OCI-M1 (cell line): ENCODE measurements at regions not wholly inside any gene's neighbourhood (a gene's known extent, or its start where the extent isn't known, plus 50 kb on each side); places are given as distances from the start of the nearest gene placed in this dataset.
A peak's percentile ranks its signal among the peaks of the same experiment; 100 is the strongest.
"Not testable (repeated sequence)": the region's sequence is repeated elsewhere in the genome, so short reads cannot be mapped to it uniquely, and the experiment has no call there.

Source experiments
- DNase-seq: peaks from one replicate; lab custom pipeline; 2025; lab: John Stamatoyannopoulos, UW

DNA sequence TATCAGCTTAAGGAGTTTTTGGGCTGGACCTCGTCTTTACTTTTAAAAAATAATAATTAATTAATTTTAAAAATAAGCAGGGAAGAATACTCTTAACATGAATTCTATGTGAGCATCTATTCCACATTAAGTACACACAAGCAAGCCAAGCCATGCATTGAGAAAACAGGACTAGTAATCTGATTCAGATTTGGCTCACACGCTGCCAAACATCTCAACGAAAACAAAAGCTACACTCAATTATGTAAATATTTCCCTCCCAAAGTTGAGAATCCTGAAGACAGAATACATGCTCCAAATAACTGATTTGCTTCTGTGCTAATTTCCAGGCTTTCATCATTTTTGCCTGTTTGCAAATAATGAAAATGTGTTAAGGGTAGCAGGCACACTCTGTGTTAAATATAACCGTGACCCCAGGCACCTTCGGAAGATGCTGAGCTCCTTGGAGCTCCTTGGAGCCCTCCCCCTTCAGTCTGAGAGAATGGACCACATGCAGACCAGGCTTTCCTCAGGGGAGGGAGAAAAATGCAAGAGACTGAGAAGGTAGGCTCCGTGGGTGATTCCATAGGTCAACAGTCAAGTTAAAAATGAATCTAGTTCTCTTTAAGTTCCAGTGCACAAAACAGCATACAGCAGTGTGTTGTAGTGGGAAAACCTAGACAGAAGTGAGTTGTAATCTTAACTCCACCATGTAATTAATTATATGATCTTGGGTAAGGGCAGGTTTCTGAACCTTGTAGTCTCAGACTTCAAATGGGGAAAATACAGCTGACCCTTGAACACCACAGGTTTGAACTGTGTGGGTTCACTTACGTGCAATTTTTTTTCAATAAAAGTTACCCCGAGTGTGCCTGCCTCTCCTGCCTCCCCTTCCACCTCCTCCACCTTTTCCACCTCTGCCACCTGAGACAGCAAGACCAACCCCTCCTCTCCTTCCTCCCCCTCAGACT is 161.3 kb upstream of the RREB1 start:
- DNase-seq = no peak

DNA sequence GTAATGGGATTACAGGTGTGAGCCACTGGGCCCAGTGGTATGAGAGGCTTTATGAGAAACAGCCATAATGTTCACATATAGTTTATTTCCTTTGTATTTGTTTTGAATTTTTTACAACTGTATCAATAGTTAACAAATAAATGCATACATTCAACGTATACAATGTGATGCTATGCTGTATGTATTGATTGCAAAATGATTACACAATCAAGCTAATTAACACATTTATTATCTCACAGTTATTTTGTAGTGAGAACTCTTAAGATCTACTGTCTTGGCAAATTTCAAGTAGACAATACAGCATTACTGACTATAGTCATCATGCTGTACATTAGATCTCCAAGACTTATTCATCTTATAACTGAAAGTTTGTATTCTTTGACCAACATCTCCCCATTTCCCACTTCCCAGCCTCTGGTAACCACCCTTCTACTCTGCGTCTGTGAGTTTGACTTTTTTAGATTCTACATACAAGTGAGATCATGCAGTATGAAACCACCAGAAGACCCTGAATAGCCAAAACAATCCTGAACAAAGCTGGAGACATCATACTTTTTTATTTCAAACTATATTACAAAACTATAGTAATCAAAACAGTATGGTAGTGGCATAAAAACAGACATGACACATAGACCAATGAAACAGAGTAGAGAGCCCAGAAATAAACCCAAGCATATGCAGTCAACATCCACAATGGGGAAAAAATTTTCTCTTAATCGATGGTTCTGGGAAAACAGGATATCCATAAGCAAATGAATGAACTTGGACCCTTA is 157.2 kb upstream of the RREB1 start:
- DNase-seq = no peak

DNA sequence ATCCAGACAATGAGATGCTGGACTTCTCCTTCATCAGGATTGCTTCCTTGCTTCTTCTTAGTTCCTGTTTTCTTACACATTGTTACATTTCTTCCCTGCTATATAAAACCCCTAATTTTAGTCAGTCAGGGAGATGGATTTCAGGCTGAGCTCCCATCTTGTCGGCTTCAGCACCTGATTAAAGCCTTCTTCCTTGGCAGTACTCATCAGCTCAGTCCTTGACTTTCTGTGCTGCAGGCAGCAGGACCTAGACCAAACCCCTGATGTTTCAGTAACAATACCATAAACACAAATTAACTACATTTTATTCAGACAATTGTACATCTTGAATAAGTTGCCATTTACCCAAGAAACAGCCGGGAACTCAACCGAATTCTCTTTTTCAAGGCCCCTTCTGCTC is 156.4 kb upstream of the RREB1 start:
- no peak for DNase-seq

DNA sequence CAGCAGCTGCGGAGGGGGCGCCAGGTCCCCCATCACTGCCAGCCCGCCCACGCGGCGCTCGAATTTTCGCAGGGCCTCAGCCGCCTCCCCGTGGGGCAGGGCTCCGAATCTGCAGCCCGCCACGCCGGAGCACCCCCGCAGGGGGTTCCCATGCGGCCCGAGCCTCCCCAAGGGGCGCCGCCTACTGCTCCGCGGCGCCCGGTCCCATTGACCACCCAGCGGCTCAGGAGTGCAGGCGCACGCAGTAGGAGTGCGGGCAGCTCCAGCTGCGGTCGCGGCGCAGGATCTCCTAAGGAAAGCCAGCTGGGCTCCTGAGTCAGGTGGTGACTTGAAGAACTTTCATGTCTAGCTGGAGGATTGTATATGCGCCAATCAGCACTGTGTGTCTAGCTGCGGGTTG is 155.3 kb upstream of the RREB1 start:
- DNase-seq = no peak

DNA sequence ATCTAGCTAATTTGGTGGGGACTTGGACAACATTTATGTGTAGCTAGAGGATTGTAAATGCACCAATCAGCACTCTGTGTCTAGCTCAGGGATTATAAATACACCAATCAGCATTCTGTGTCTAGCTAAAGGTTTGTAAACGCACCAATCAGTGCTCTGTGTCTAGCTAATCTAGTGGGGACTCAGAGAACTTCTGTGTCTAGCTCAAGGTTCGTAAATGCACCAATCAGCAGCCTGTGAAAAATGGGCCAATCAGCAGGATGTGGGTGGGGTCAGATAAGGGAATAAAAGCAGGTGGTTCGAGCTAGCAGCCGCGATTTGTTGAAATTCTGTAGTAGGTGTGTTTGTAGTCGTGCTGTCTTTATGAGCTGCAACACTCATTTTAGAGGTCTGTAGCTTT is 154.8 kb upstream of the RREB1 start:
- not testable (repeated sequence) for DNase-seq

DNA sequence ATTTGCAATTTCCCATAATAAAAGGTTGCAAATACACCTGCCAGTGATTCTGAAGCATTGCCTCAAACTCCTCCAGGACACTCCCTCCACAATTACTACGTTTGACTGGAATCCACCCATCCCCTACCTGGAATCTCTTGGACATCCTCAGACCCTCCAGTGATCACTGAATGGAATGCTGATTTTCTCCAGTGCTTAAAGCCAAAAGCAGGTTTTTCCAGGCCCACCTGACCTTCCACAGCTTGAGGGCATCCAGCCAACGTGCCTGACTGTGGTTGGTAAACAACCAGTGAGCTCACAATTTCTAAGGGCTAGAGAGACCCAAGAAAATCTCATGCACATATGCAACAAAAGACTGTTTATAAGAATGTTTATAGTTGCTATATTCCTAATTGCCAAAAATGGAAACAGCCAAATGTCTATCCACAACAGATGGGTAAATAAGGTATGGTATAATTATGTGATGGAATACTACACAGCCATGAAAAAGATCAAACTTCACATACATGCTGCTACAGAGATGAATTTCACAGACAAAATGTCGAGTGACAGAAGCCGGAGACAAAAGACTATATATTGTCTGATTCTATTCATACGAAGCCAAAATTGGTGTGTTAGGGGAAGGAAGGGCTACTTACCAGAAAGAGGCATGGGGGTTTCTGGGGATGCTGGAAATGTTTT is 147.1 kb upstream of the RREB1 start:
- no peak for DNase-seq

DNA sequence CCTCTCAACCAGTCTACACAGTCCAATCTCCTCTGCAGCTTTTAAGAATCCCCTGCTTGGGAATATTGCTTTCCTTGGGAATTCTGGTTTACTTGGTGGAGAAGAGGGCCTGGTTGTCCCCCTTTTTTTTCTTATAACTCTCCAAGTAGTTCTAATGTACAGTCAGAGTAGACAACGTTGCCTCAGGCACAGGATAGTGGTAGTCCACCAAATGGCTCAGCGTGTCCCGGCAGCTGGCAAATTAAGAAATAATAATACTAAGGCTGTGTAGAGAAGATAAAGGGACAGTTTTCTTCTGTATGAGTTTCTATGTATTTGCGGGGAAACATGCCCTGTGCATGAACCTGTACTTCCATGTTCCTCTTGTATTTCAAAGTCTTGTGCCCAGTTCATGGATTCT is 145.7 kb upstream of the RREB1 start:
- no peak for DNase-seq

DNA sequence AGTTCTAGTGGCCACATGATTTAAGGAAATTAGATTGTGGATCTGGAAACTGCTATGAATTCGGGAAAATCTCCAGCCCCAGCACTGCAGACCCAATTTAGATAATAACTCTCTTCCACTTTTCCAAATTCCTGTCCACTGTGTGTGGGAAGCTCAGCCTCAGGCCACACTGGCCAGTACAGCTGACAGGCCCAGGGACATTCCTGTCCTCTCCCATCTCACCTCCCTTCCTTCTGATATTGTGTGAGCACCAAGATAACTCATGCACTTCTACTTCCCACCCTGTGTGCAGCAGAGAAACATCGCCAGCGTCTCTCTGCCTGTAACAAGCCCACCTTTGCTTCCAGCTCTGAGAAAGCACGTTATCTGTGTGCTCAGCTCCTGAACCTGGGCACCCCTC is 145.1 kb upstream of the RREB1 start:
- no peak for DNase-seq

DNA sequence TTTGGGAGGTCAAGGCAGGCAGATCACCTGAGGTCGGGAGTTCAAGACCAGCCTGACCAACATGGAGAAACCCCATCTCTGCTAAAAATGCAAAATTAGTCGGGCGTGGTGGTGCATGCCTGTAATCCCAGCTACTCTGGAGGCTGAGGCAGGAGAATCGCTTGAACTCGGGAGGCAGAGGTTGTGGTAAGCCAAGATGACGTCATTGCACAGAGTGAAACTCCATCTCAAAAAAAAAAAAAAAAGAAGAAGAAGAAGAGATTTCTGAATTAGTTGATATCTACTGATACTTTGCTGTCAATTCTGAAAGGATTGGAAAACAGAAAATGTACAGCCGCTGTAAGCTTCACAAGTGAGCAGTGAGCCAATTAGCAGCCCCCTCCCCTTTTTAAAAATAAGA is 144.4 kb upstream of the RREB1 start:
- peak; percentile 14 for DNase-seq

DNA sequence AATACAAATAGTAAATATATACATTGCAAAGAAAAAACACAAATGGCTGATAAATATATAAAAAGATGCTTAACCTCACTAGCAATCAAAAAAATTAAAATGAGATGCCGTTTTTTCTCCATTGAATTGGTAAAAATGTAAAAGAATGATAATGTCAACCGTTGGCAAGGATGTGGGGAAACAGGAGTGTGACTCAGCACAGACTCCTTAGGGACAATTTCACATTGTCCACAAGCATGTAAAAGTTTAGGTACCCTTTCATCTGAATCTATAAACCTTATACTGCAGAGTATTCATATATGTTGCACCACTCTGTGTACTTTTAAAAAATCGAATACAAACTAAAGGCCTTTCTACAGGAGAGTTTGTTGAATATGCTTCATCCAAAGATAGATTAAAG is 143.1 kb upstream of the RREB1 start:
- no peak for DNase-seq

DNA sequence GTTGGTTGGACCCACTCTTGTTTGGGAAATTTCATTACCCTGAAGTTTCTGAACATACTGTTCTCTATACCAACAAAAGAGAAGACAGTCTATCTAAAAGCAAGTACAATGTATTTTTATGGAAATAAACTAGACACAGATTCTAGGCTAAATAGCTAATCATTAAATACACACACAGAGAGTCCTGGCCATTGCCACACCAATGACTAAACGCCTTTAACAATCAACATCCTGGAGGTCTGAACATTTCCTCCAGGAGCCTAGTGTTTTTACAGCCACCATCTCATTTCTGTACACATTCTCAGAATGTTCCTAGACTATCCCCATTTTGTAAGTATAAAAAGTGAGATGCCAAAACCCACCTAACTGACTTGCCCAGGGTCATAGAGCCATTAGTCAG is 141.6 kb upstream of the RREB1 start:
- DNase-seq = no peak

DNA sequence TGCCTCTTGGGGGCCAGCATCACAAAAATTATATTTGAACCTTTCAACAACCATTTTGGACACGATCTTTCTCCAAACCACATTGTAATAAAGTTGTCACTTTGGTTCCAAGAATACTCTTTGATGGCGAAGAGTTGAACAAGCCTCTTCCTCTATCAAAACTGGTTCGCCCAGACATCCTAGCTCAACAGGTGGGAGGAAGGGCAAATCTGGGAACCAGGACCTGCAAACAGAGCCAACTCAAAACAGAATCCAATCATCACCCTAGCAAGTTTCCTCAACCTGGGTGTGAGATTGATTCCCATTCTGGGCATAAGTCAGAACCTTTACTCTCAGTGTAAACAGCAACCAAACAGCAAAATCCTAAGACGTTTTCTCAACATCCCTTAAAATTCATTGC is 141.2 kb upstream of the RREB1 start:
- no peak for DNase-seq

DNA sequence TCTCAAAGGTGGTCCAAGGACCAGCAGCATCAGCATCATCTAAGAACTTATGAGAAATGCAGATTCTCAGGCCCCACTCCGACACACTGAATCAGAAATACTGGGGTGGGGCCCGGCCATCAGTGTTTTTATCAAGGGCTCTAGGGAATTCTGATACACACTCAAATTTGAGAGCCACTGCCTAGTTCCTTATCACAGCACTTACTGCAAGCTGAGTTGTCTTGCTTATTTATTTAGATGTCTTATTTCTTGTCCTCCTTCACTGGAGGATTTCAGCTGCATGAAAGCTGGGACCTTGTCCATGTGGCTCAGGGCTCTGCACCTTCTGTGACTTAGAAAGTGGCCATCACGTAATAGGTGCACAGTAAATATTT is 139.4 kb upstream of the RREB1 start:
- DNase-seq = peak; percentile 15

DNA sequence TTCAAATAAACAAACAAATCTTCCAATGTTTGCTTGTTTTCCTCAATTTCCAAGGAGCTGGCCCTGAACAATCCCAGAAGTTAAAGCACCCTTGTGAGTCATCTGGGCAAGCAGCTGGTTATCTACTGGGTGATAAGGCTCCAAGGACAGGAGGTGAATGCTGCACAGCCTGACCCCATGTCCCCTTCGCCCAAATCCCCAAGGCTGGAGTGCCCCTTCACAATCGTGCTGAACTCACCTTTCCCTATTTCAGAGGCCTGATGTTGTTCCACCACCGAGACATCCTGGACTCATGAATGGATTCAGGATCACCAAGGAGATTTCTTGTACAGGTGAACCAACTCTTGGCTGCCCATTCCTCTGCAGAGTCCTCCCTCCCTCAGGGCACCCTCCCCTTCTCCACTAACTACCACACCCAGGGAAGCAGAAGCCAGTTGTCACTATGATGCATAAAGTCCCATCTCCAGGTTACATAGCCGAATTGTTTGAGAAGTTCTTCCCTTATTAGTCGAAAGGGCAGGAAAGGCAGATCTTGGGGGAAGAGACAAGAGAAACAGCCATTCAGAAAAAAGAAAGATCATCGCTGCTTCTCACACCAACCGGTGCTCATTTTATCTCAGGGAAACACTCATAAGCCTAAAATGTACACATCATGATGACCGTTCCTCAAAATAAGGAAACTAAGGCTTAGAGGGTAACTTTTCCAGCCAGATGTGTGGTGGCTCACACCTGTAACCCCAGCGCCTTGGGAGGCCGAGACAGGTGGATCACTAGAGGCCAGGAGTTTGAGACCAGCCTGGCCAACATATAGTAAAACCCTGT is 138.8 kb upstream of the RREB1 start:
- DNase-seq = peak; percentile 17

DNA sequence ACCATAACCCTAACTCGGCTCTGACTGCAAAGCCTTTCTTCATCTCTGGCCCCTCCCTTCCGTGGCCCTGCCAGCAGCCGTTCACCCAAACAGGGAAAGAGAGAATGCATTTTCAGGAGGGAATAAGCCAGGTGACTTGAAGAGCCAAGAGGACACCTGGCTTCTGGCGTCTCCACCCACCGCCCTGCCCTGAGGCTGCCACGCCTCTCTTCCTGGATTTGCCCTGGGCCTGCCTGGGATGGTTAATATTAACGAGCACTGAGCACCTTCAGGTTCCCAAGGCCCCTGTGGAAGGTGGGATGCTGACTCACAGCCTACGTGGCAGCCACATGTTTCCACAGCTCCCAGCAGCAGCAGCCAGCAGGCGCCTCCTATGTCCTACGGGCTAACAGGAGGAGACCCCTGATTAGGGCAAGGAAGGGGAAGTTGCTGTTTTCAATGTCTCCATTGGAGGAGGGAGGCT is 138.0 kb upstream of the RREB1 start:
- peak; percentile 28 for DNase-seq

DNA sequence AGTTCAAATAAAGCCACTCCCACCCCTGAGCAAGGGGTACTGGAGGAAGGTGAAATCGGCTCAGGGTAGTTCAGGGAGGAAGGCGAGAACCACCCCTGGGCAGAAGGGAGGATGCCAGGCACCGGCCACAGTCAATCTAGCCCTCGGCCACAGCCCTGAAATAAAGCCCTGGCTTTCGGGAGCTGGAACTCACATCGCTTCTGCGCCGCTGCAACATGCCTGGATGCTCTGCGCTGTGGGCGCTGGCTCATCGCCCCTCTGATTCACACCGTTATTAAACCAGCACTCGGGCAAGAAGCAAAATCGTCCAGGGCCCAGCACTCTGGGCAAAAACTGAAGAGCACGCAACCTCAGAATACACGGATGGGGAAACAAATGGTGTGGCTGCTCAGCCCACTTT is 136.9 kb upstream of the RREB1 start:
- DNase-seq = no peak

DNA sequence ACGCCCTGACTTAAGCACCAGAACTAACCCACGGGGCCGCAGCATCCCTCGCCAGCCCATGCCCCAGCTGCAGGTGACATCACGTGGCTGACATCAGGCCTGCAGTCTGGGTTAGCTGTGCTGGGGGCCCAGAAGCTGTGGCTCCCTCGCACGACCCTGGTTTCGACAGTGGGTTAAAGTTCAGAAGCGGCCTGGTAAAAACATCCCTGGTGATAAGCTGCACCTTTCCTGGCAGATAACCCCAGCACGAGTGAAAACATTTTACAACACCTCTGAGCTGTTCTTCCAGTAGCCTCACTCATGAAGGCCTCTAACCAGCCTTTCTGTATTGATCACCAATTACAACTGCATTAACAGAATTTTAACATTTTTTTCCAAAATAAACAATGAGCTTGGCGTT is 136.4 kb upstream of the RREB1 start:
- DNase-seq = no peak

DNA sequence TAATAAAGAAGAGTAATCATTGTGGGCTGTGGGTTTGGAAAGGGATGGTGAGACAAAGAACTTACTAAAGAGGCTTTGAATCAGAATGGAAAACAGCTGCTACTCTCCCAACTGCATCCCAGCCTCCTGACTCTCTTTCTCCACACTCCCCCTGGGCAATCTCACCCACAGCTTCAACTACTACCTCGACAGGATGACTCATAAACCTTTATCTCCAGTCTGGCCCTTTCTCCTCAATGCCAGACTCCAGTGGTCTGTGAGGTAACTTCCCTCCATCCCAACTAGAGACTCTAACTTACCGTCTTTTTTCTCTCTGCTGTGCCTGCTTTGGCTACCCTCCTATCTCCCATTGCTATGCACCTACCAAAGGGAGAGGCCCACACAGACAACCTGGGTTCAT is 135.3 kb upstream of the RREB1 start:
- DNase-seq = peak; percentile 53

DNA sequence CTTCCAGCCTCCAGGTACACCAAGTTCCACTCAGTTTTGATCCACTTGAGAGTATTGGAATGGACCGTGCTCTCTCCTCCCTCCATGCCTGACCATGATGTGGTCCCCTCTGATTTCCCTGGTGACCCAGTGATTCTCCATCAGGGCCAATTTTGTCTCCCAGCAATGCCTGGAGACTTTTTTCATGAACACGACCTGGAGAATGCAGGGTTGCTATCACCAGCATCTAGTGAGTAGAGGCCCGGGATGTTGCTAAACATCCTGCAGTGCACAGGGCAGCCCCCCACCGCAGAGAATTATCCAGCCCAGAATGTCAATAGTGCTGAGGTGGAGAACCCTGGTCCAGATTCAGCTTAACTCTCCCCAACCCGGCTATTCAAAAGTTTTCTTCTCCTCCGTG is 134.0 kb upstream of the RREB1 start:
- DNase-seq = no peak

DNA sequence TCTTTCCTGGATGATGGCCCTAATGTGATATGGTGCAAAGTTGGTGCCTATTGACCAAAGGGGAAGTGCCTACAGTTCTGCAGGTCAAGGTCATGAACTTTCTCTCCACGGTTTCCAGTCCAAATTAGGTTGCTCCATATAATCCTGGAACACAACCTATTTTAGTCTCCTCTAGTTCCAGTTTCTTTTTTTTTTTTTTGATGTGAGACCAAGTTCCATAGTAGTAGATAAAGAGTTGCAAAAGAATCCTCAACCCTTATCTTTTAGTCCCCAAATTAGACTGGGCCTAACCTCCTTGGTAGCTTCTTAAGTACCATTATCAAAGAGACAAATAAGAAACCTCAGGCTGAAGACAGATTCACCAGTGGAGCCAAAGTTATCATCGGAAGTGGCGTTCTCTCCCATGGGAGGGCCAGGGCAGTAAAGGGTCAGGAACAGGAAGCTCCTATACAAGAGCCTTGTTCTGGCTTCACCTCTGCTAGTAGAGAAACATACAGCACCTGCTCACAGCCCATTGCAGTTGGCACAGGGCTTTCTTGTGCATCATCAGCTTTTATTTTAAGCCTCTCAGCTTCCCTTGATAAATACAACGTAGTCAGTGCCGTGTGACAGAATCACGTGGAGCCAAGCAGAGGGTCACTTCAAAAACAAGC is 132.2 kb upstream of the RREB1 start:
- DNase-seq = peak; percentile 67

DNA sequence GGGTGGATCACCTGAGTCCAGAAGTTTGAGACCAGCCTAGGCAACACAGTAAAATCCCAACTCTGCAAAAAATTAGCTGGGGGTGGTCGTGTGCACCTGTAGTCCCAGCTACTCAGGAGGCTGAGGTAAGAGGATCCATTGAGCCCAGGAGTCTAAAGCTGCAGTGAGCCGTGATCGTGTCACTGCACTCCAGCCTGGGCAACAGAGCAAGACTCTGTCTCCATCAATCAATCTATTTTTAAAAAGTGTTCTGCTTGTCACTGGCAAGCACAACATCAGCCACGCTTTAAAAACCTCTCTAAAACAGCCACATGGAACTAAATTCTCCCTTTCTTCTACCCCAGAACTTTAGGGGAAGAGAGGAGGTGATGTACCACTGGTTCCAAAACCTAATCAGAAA is 131.6 kb upstream of the RREB1 start:
- no peak for DNase-seq
